Jurkat, Clone E6-1 (cell line): ENCODE measurements at regions not wholly inside any gene's neighbourhood (a gene's known extent, or its start where the extent isn't known, plus 50 kb on each side); places are given as distances from the start of the nearest gene placed in this dataset.

ENCODE experiments used
- DNase-seq: peaks from one replicate; pipeline ENCODE4 v3.0.0-alpha.2; 2011; ENCODE audit warnings: low read depth, low spot score
- H3K4me3 ChIP-seq: 2 replicates; pipeline ENCODE4 v1.5.1; 2011; ENCODE audit warnings: mild to moderate bottlenecking, low read length, control low read depth, moderate library complexity

GRCh38 chr15:94930441-94930840 lies 699.1 kb downstream of the MCTP2 start:
- H3K4me3 ChIP-seq: no peak overlapping the region
- DNase-seq: no peak

GRCh38 chr15:94930960-94931359 lies 699.6 kb downstream of the MCTP2 start:
- no peak overlapping the region for H3K4me3 ChIP-seq
- no peak for DNase-seq

DNA sequence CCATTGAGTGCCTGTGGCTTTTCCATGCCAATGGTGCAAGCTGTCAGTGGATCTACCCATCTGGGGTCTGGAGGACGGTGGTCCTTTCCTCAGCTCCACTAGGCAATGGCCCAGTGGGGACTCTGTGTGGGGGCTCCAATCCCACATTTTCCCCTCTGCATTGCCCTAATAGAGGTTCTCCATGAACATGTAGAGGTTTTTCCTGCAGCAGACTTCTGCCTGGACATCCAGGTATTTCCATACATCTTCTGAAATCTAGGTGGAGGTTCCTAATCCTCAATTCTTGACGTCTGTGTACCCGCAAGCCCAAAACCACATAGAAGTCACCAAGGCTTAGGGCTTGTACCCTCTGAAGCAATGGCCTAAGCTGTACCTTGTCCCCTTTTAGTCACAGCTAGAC lies 703.1 kb downstream of the MCTP2 start:
- DNase-seq: no peak
- no peak overlapping the region for H3K4me3 ChIP-seq

DNA sequence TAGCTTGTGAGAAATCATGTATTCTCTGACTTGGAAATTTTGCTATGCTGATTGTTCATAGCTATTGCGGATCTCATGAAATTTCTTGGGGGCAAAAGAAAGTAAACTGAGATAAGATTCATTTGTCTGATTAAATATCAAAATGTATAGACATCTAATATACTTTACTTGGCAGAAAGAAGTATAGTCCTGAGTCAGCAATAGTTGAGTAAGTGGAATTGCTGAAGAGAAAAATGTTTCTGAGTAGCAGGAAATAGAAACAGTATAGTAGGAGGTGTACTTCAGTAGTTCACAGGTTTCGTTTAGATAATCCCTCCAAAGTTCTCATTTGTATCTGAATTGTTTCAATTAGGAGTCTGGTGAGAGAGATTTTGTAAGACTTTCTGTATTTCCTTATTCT lies 705.9 kb downstream of the MCTP2 start:
- DNase-seq: no peak
- no peak overlapping the region for H3K4me3 ChIP-seq

DNA sequence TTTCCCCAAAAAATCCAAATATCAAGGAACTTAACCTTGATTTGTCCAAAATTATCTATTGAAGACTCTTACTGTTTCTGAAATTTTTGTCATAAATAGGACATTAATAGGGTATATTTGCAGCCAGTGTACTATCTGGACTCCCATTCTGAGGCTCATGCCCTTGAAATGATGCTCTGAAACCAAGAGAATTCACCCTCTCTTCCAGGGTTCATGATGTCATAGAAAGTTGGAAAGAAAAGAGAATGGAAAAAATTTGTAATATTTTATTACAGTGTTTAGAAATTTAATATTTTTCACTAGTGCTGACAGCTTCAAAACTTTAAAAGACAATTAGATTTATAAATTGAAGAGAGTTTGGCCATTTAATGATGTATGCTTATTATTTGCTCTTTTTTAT lies 712.5 kb downstream of the MCTP2 start:
- no peak for DNase-seq
- H3K4me3 ChIP-seq: no peak overlapping the region

DNA sequence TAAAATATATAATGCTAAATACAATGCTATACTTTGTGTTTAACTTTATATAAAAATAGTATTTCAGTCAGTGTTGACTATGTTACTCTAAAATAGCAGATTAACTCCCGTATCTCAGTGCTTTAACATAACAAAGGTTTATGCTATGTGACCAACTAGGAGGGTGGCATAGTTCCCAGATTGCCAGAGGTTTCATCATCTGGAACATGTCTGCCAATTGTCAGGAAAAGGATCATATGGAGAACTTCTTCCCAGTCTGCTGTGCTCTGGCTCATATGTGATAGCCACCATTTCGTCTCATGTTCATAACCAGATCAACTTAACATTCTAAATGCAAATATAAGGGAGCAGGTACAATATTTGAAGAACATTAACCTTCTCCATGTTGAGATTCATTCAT lies 720.2 kb downstream of the MCTP2 start:
- DNase-seq: no peak
- no peak overlapping the region for H3K4me3 ChIP-seq

- DNase-seq: no peak
- no peak overlapping the region for H3K4me3 ChIP-seq
Measured at GRCh38 chr15:94963953-94964352, 732.6 kb downstream of the MCTP2 start.

DNA sequence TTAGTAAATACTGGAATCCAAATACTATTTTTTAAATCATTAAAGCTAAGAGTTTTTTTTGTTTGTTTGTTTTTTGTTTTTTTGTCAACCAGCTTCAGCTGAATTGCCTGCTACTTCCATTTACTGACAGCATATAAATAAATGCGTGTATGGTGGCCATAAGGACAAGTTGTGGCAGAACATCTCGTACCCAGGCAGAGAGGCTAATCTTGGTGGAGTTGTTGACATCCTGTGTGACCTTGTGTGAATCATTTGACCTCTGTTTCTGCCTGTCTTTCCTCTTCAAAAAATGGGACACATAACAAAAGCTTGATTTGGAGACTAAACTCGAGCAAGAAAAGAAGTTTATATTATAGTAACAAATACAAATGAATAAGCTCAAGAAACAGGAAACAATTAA lies 734.2 kb downstream of the MCTP2 start:
- H3K4me3 ChIP-seq: no peak overlapping the region
- no peak for DNase-seq

- DNase-seq: no peak
Measured at GRCh38 chr15:94968133-94968532, 736.8 kb downstream of the MCTP2 start.

DNA sequence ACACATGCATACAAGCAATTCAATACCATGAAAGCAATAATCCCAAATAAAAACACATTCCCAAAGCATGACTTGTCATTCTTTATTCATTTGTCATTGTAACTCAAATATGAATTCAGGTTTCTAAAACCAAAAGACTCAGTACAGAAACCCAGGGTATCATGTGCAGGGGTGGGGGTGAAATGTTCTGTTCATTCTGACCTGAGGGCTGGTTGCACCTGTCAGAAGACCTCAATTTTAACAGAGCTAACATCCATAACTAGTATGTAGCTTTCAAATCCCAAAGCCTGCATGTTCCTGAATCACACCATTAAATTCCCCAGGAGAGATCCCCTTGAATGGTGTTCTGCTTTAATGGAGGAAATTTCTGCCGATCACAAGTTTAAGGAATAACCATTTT lies 738.7 kb downstream of the MCTP2 start:
- no peak overlapping the region for H3K4me3 ChIP-seq
- DNase-seq: no peak

More at GRCh38 chr15:94968133-94968532, 736.8 kb downstream of the MCTP2 start:
- no peak overlapping the region for H3K4me3 ChIP-seq

DNA sequence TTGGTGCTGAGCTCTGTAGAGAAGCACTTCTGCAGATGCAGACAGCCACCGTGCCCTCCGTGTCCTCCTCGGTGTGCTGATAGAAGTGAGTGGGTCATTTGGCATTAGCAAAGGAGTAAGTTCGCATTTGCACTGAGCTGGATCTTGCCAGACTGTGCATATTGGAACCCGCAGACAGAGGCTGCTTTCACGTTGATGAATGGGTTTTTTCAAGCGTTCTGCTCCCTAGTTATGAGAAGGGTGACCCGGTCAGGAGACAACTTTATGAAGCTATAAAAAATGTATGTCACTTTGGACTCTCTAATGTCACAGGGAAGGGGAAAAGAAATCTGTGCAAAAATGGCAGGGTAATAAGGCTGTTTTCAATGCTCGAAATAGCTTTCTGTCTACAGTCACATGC lies 739.4 kb downstream of the MCTP2 start:
- DNase-seq: no peak
- H3K4me3 ChIP-seq: no peak overlapping the region

DNA sequence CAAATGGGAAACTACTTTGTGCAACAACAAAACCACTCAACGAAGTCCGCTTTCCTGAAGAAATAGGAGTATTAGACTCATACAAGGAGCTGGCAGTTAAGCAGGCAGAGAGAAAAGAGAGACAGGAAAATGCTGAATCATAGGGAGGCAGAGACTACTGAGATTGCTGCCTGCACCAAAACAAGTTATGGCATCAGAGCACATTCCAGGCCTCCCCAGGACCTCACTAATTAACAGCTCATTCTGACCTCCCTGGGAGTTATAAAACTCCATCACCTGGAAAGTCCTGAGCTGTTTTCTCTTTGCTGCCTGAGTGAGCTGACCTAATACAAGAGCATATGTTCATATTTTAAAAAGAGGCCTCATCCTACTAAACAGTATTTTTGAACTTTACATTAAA lies 741.0 kb downstream of the MCTP2 start:
- H3K4me3 ChIP-seq: no peak overlapping the region
- no peak for DNase-seq

DNA sequence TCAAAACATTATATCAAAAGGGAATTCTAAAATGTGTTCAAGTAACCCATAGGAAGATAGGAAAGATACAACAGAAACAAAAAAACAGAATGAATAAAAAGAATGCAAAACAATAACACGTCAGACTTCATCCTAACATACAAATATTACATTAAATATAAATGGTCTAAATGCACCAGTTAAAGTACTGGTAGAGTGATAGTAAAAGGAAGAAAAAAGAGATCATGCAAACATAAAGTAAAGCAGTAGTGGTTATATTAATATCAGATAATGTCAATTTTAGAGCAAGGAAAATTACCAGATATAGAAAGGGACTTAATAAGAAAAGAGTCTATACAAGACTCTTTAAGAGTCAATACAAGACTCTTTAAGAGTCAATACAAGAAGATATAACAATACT lies 755.7 kb downstream of the MCTP2 start:
- no peak overlapping the region for H3K4me3 ChIP-seq
- no peak for DNase-seq

- DNase-seq: no peak
- no peak overlapping the region for H3K4me3 ChIP-seq
Measured at GRCh38 chr15:94991718-94992117, 760.4 kb downstream of the MCTP2 start.

- H3K4me3 ChIP-seq: no peak overlapping the region
- DNase-seq: no peak
Measured at GRCh38 chr15:95009635-95010034, 778.3 kb downstream of the MCTP2 start.

GRCh38 chr15:95013381-95013780 lies 782.0 kb downstream of the MCTP2 start:
- DNase-seq: no peak
- H3K4me3 ChIP-seq: no peak overlapping the region

GRCh38 chr15:95016511-95017229 lies 785.3 kb downstream of the MCTP2 start:
- H3K4me3 ChIP-seq: no peak overlapping the region
- DNase-seq: no peak

DNA sequence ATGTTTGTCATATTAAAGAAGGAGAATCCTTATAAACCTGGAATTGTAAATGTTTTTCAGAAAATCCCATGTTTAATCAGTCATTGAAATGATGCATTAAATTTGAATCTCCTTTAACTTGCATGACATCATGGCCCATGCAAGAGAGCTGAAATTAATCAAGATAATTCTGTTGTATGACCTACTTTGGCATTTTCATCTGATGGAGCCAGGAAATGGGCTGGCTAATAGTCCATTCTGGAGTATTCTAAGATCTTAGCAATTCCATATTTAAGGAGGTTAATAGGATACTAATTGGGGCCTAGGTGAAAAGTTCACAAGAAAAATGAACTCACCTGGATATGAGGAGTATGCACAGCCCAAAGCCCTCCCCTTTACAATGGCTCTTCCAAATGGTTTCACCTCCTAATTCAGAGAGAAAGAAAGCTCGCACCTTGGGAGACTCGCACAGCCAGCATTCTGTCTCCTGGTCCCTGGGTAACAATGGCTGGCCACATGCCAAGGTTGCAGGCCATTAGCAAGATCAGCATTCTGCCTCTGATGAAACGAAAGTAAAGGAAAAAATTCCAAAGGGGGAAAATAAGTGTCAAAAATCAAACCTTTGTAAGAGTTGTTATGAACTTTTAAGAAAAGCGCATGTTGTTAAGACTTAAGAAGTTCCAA lies 786.4 kb downstream of the MCTP2 start:
- no peak overlapping the region for H3K4me3 ChIP-seq

GRCh38 chr15:95018888-95019545 lies 787.7 kb downstream of the MCTP2 start:
- no peak for DNase-seq
- H3K4me3 ChIP-seq: no peak overlapping the region

More for the DNA sequence above, 786.4 kb downstream of the MCTP2 start:
- no peak for DNase-seq

DNA sequence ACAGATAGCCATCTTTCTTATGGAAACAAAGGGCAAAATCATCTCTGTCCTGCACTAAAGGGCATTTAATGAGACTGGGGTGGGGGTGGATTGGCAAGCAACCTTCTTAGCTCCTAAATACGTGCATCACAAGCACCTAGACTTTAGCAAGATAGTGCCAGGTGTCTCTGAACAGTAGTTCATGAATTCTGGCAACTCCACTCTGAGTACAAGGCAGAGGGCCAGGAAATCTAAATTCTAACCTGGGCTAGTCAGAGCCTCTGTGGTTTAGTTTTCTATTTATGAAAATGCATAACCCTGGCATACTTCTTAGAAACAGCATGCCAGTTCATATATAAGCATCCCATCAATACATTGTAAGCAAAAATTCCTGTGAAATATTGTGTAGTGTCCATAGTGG lies 788.5 kb downstream of the MCTP2 start:
- DNase-seq: no peak

More for the DNA sequence above, 788.5 kb downstream of the MCTP2 start:
- H3K4me3 ChIP-seq: no peak overlapping the region
